CD14-positive monocyte (primary cell): ENCODE measurements at regions not wholly inside any gene's neighbourhood (a gene's known extent, or its start where the extent isn't known, plus 50 kb on each side); places are given as distances from the start of the nearest gene placed in this dataset.

Experiments used
- DNase-seq, 3 donors: peaks; one replicate each; pipeline ENCODE4 v3.0.0-alpha.2; 2011 to 2022
- H2AFZ ChIP-seq: 2 replicates; pipeline ENCODE4 v1.6.0; 2012; ENCODE audit warnings: mild to moderate bottlenecking, low read depth, low read length, inconsistent platforms; ENCODE audit not compliant: insufficient read depth, poor library complexity, severe bottlenecking
- H3K27ac ChIP-seq, 2 donors: 1 replicate in 1 of 2; 2 replicates in 1 of 2; pipeline ENCODE4 v1.5.1; 2012 to 2013; ENCODE audit warnings: low read length in 2 of 2, control low read depth in 1 of 2, inconsistent platforms in 1 of 2, low read depth in 1 of 2, mild to moderate bottlenecking in 1 of 2
- H3K27me3 ChIP-seq, 2 donors: one replicate each; pipeline versions ENCODE4 v1.6.0 to v1.6.1; 2011 to 2013; ENCODE audit warnings: low read length in 2 of 2; ENCODE audit not compliant: control insufficient read depth in 2 of 2, insufficient read depth in 2 of 2
- H3K36me3 ChIP-seq, 2 donors: replicated peaks in 1 of 2; 1 replicate in 1 of 2; 2 replicates in 1 of 2; pipeline versions ENCODE4 v1.5.1 to v1.6.1; 2012 to 2013; ENCODE audit warnings: low read length in 2 of 2, control low read depth in 1 of 2, inconsistent platforms in 1 of 2, mild to moderate bottlenecking in 1 of 2; ENCODE audit not compliant: insufficient read depth in 2 of 2, control insufficient read depth in 1 of 2
- H3K4me1 ChIP-seq, 2 donors: 1 replicate in 1 of 2; 2 replicates in 1 of 2; pipeline versions ENCODE4 v1.5.1 to v1.6.1; 2012 to 2013; ENCODE audit warnings: low read length in 2 of 2, control low read depth in 1 of 2, inconsistent platforms in 1 of 2, mild to moderate bottlenecking in 1 of 2, moderate library complexity in 1 of 2; ENCODE audit not compliant: insufficient read depth in 2 of 2, control insufficient read depth in 1 of 2
- H3K4me2 ChIP-seq: replicated peaks from 2 replicates; pipeline ENCODE3; 2012; ENCODE audit warnings: low read length, moderate library complexity, mild to moderate bottlenecking; ENCODE audit not compliant: poor library complexity, severe bottlenecking; ENCODE audit errors: extremely low read depth
- H3K4me3 ChIP-seq, 3 experiments: fragments of 200-600 bp in 1 of 3; sonication (generic) in 1 of 3; replicated peaks in 1 of 3; 1 replicate in 2 of 3; 2 replicates in 1 of 3; pipeline ENCODE4 v1.5.1; 2011 to 2013; ENCODE audit warnings: low read length in 3 of 3, mild to moderate bottlenecking in 3 of 3, control low read depth in 2 of 3, low read depth in 2 of 3, inconsistent platforms in 1 of 3, moderate library complexity in 1 of 3
- H3K79me2 ChIP-seq: 2 replicates; pipeline ENCODE4 v1.6.0; 2012; ENCODE audit warnings: mild to moderate bottlenecking, control low read depth, inconsistent platforms, low read length, moderate library complexity; ENCODE audit not compliant: insufficient read depth
- H3K9ac ChIP-seq: 2 replicates; pipeline ENCODE4 v1.6.0; 2017; ENCODE audit warnings: low read length, mild to moderate bottlenecking; ENCODE audit not compliant: insufficient read depth, poor library complexity, severe bottlenecking
- H3K9me3 ChIP-seq, 2 donors: replicated peaks in 1 of 2; 1 replicate in 1 of 2; 2 replicates in 1 of 2; pipeline versions ENCODE4 v1.5.1 to v1.6.1; 2012 to 2013; ENCODE audit warnings: low read length in 2 of 2, control low read depth in 1 of 2; ENCODE audit not compliant: control insufficient read depth in 1 of 2, insufficient read depth in 1 of 2
- H4K20me1 ChIP-seq: 2 replicates; pipeline ENCODE4 v1.6.0; 2012; ENCODE audit warnings: mild to moderate bottlenecking, low read length, control low read depth, moderate library complexity; ENCODE audit not compliant: insufficient read depth
- H3K27ac Mint-ChIP-seq, 7 donors: one replicate each; pipeline ENCODE4 v1.8.0; 2020; ENCODE audit warnings: mild to moderate bottlenecking in 7 of 7, mixed read lengths in 7 of 7, moderate library complexity in 6 of 7, inconsistent platforms in 2 of 7
- H3K27me3 Mint-ChIP-seq, 3 donors: one replicate each; pipeline ENCODE4 v1.8.0; 2021 to 2022; ENCODE audit warnings: low read depth in 3 of 3, mild to moderate bottlenecking in 3 of 3, mixed read lengths in 3 of 3, moderate library complexity in 3 of 3, inconsistent platforms in 1 of 3
- H3K36me3 Mint-ChIP-seq, 2 donors: one replicate each; pipeline ENCODE4 v1.8.0; 2020; ENCODE audit warnings: mixed read lengths in 2 of 2, inconsistent platforms in 1 of 2, mild to moderate bottlenecking in 1 of 2
- H3K4me1 Mint-ChIP-seq: one replicate; pipeline ENCODE4 v1.8.0; 2020; ENCODE audit warnings: mild to moderate bottlenecking, mixed read lengths
- H3K4me3 Mint-ChIP-seq, 2 donors: one replicate each; pipeline ENCODE4 v1.8.0; 2020; ENCODE audit warnings: mild to moderate bottlenecking in 2 of 2, mixed read lengths in 2 of 2, moderate library complexity in 1 of 2
- H3K9me3 Mint-ChIP-seq, 7 donors: one replicate each; pipeline ENCODE4 v1.8.0; 2020 to 2022; ENCODE audit warnings: mixed read lengths in 7 of 7, mild to moderate bottlenecking in 6 of 7, moderate library complexity in 6 of 7, inconsistent platforms in 2 of 7
- WGBS: methylation state at CpG from one replicate; pipeline ENCODE4 v1.1.5; 2013; ENCODE audit warnings: missing lambda C conversion rate; ENCODE audit not compliant: insufficient coverage; 5-methylcytosine and 5-hydroxymethylcytosine counted together
- intact Hi-C, 2 donors: fragments of 100-400 bp; cut with micrococcal nuclease; formaldehyde crosslinking; loops; one replicate each; pipeline versions ENCODE4 v1.15.0 to v1.15.1; 2023
- TF ChIP-seq, protein P1 (sequence below): fragments of 200-600 bp; IDR thresholded peaks from one replicate; pipeline ENCODE4 v1.8.0; 2022; ENCODE audit warnings: antibody characterized with exemption, mild to moderate bottlenecking

DNA sequence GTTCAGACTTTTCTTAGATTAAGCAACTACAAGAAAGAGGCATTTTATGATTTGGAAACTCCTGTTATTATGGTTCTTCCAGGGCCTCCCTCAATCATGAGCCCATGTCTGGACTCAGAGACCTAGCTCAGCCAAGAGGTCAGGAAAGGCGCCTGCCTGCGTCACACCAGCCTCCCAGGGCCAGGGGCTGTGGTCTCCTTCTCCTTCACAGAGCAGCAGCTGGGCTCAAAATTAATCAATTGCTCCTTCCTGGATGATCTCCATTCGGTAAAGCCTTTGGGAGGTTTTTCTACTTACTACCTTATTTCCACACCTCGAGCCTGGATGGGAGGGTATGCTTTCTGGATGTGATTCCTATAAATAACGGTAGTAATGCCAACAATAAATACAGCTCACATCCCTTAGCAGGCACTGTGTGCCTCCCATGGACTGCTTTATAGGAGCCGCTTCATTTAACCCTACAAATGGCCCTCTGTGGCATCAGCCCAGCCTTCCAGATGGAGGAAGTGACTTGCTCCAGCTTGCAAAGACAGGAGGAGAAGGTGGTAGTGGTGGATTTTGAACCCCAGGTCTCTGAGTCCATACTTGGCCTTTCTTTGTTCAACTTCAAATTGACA, 1445.6 kb downstream of the TBC1D22A start:
- no peaks in the 10 kb centered on the region for H3K79me2 ChIP-seq
- H3K4me3 Mint-ChIP-seq, result no peak overlapping the region
- WGBS, result 100% methylated on average over 2 of the region's 6 CpGs

DNA sequence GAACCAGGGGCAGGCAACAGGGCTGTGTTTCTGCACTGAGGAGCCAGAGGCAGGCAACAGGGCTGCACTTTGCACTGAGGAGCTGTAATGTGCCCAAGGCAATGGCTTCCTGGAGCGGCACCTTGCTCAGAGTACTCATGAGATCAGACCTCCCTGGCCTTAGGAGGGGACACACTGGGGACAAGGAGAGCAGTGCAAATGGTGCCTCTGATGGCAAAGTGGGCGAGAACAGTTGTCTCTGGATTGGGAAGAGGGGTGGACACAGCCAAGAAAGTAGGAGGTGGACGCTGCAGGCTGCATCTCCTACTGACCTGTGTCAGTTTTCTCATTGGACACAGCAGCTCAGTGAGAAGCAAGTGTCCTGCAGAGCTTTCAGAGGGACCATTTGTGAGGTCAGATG, 1443.3 kb downstream of the TBC1D22A start:
- H3K4me2 ChIP-seq, result no peak overlapping the region
- H3K36me3 ChIP-seq, result no peaks in the 10 kb centered on the region
- no peaks in the 10 kb centered on the region for H3K4me1 Mint-ChIP-seq
- H3K27me3 ChIP-seq, result no peaks in the 10 kb centered on the region
- TF ChIP-seq, protein P1, sequence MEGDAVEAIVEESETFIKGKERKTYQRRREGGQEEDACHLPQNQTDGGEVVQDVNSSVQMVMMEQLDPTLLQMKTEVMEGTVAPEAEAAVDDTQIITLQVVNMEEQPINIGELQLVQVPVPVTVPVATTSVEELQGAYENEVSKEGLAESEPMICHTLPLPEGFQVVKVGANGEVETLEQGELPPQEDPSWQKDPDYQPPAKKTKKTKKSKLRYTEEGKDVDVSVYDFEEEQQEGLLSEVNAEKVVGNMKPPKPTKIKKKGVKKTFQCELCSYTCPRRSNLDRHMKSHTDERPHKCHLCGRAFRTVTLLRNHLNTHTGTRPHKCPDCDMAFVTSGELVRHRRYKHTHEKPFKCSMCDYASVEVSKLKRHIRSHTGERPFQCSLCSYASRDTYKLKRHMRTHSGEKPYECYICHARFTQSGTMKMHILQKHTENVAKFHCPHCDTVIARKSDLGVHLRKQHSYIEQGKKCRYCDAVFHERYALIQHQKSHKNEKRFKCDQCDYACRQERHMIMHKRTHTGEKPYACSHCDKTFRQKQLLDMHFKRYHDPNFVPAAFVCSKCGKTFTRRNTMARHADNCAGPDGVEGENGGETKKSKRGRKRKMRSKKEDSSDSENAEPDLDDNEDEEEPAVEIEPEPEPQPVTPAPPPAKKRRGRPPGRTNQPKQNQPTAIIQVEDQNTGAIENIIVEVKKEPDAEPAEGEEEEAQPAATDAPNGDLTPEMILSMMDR, result no peak
- H3K27me3 Mint-ChIP-seq, result peaks cover 3 to 7% (median 3%) of the 10 kb centered on the region in 3 donors
- H3K79me2 ChIP-seq, result no peaks in the 10 kb centered on the region
- H3K36me3 Mint-ChIP-seq, result no peaks in the 10 kb centered on the region
- no peaks in the 10 kb centered on the region for H3K4me1 ChIP-seq
- H4K20me1 ChIP-seq, result no peaks in the 10 kb centered on the region
- 93% methylated on average over 3 of the region's 3 CpGs for WGBS
- no peak overlapping the region for H2AFZ ChIP-seq
- H3K27ac Mint-ChIP-seq, result no peak overlapping the region
- H3K9ac ChIP-seq, result no peak overlapping the region
- no peak overlapping the region for H3K4me3 ChIP-seq
- intact Hi-C loops, result no loop called here
- no peak overlapping the region for H3K4me3 Mint-ChIP-seq
- H3K9me3 Mint-ChIP-seq, result peaks cover 0 to 11% (median 2%) of the 10 kb centered on the region in 7 donors
- DNase-seq, result no peak
- no peaks in the 10 kb centered on the region for H3K9me3 ChIP-seq
- H3K27ac ChIP-seq, result no peak overlapping the region

More for the DNA sequence above, 1445.6 kb downstream of the TBC1D22A start:
- Mint-ChIP-seq H3K9me3 (peaks cover 0 to 8% (median 0%) of the 10 kb centered on the region in 7 donors), H3K27ac (no peak overlapping the region), H3K36me3 (no peaks in the 10 kb centered on the region), H3K27me3 (peaks cover 2 to 7% (median 4%) of the 10 kb centered on the region in 3 donors), H3K4me1 (no peaks in the 10 kb centered on the region)
- Histone ChIP-seq H3K4me2 (no peak overlapping the region), H3K4me3 (no peak overlapping the region), H3K9ac (no peak overlapping the region), H2AFZ (no peak overlapping the region), H3K9me3 (no peaks in the 10 kb centered on the region), H3K27me3 (no peaks in the 10 kb centered on the region), H4K20me1 (no peaks in the 10 kb centered on the region), H3K4me1 (no peaks in the 10 kb centered on the region), H3K27ac (no peak overlapping the region), H3K36me3 (no peaks in the 10 kb centered on the region)
- TF ChIP-seq, protein P1, result no peak
- intact Hi-C loops, result no loop called here
- no peak for DNase-seq
